HG03432 (cell line): ENCODE measurements at regions not wholly inside any gene's neighbourhood (a gene's known extent, or its start where the extent isn't known, plus 50 kb on each side); places are given as distances from the start of the nearest gene placed in this dataset.
"Not testable (repeated sequence)": the region's sequence is repeated elsewhere in the genome, so short reads cannot be mapped to it uniquely, and the experiment has no call there.

Experiments used
- ATAC-seq: cut with Tn5 transposase; IDR thresholded peaks from one replicate; pipeline ENCODE4 v1.9.1; 2021; ENCODE audit warnings: mild to moderate bottlenecking, moderate library complexity; ENCODE audit not compliant: unreplicated experiment

- no peak for ATAC-seq
These were observed 247.4 kb upstream of the IL12A start for GRCh38 chr3:159741281-159741680.

- no peak for ATAC-seq
These were observed 240.2 kb upstream of the IL12A start for GRCh38 chr3:159748425-159748824.

- ATAC-seq = no peak
These were observed 239.2 kb upstream of the IL12A start for GRCh38 chr3:159749406-159749805.

GRCh38 chr3:159751146-159751545, 237.5 kb upstream of the IL12A start:
- no peak for ATAC-seq

GRCh38 chr3:159751752-159752151, 236.9 kb upstream of the IL12A start:
- no peak for ATAC-seq

- not testable (repeated sequence) for ATAC-seq
These were observed 232.1 kb upstream of the IL12A start for GRCh38 chr3:159756279-159757207.

GRCh38 chr3:159757341-159758060, 231.1 kb upstream of the IL12A start:
- no peak for ATAC-seq

- no peak for ATAC-seq
These were observed 228.6 kb upstream of the IL12A start for GRCh38 chr3:159760046-159760445.

GRCh38 chr3:159761369-159761768, 227.3 kb upstream of the IL12A start:
- ATAC-seq = no peak

GRCh38 chr3:159761848-159762635, 226.6 kb upstream of the IL12A start:
- ATAC-seq = no peak

GRCh38 chr3:159763011-159763601, 225.5 kb upstream of the IL12A start:
- ATAC-seq = peak; percentile 41

GRCh38 chr3:159763602-159764489, 224.8 kb upstream of the IL12A start:
- peak; percentile 80 for ATAC-seq

GRCh38 chr3:159764490-159765029, 224.1 kb upstream of the IL12A start:
- ATAC-seq = no peak

- peak; percentile 31 for ATAC-seq
These were observed 223.4 kb upstream of the IL12A start for GRCh38 chr3:159765030-159765859.

- ATAC-seq = no peak
These were observed 222.8 kb upstream of the IL12A start for GRCh38 chr3:159765860-159766294.

- ATAC-seq = no peak
These were observed 222.0 kb upstream of the IL12A start for GRCh38 chr3:159766563-159767185.

- ATAC-seq = no peak
These were observed 217.6 kb upstream of the IL12A start for GRCh38 chr3:159770998-159771397.
